ENCODE measurements at regions not wholly inside any gene's neighbourhood (a gene's known extent, or its start where the extent isn't known, plus 50 kb on each side); places are given as distances from the start of the nearest gene placed in this dataset.
"Not testable (repeated sequence)": the region's sequence is repeated elsewhere in the genome, so short reads cannot be mapped to it uniquely, and the experiment has no call there.

GRCh38 chr2:203621981-203622515 lies 84.4 kb upstream of the CD28 start:
- Mint-ChIP-seq H3K27ac (no peak overlapping the region), H3K4me3 (no peak overlapping the region), H3K36me3 (no peaks in the 10 kb centered on the region), H3K27me3 (no peaks in the 10 kb centered on the region), H3K9me3 (no peaks in the 10 kb centered on the region), H3K4me1 (ENCODE audit: unreplicated experiment) (peaks cover 9% of the 10 kb centered on the region)
- TF ChIP-seq CTCF (conservative IDR thresholded peaks at IDR 0.05): no peak
- DNase-seq (ENCODE audit: extremely low spot score, unreplicated experiment): no peak

- no peak overlapping the region for H3K27ac Mint-ChIP-seq
Measured at GRCh38 chr2:203623096-203623495, 83.3 kb upstream of the CD28 start.

GRCh38 chr2:203623661-203624060 lies 82.8 kb upstream of the CD28 start:
- Mint-ChIP-seq H3K4me1 (ENCODE audit: unreplicated experiment) (peaks cover 9% of the 10 kb centered on the region), H3K4me3 (no peak overlapping the region), H3K27ac (no peak overlapping the region), H3K36me3 (no peaks in the 10 kb centered on the region), H3K27me3 (no peaks in the 10 kb centered on the region), H3K9me3 (no peaks in the 10 kb centered on the region)
- TF ChIP-seq CTCF (conservative IDR thresholded peaks at IDR 0.05): no peak
- DNase-seq (ENCODE audit: extremely low spot score, unreplicated experiment): no peak

More at GRCh38 chr2:203623096-203623495, 83.3 kb upstream of the CD28 start:
- peaks cover 9% of the 10 kb centered on the region for H3K4me1 Mint-ChIP-seq (ENCODE audit: unreplicated experiment)
- no peaks in the 10 kb centered on the region for H3K36me3 Mint-ChIP-seq
- no peak for TF ChIP-seq CTCF (conservative IDR thresholded peaks at IDR 0.05)
- DNase-seq (ENCODE audit: extremely low spot score, unreplicated experiment): no peak
- no peaks in the 10 kb centered on the region for H3K9me3 Mint-ChIP-seq
- no peak overlapping the region for H3K4me3 Mint-ChIP-seq
- no peaks in the 10 kb centered on the region for H3K27me3 Mint-ChIP-seq

- DNase-seq (ENCODE audit: extremely low spot score, unreplicated experiment): no peak
- Mint-ChIP-seq H3K27ac (no peak overlapping the region), H3K4me3 (no peak overlapping the region), H3K4me1 (ENCODE audit: unreplicated experiment) (peaks cover 9% of the 10 kb centered on the region), H3K27me3 (no peaks in the 10 kb centered on the region), H3K36me3 (no peaks in the 10 kb centered on the region), H3K9me3 (no peaks in the 10 kb centered on the region)
- no peak for TF ChIP-seq CTCF (conservative IDR thresholded peaks at IDR 0.05)
Measured at GRCh38 chr2:203625701-203626100, 80.7 kb upstream of the CD28 start.

- not testable (repeated sequence) for DNase-seq (ENCODE audit: extremely low spot score, unreplicated experiment); H3K9me3 Mint-ChIP-seq; H3K27ac Mint-ChIP-seq; H3K36me3 Mint-ChIP-seq; H3K27me3 Mint-ChIP-seq; H3K4me3 Mint-ChIP-seq
- H3K4me1 Mint-ChIP-seq (ENCODE audit: unreplicated experiment): peaks cover 12% of the 10 kb centered on the region
Measured at GRCh38 chr2:203626247-203626646, 80.2 kb upstream of the CD28 start.

- DNase-seq (ENCODE audit: extremely low spot score, unreplicated experiment): no peak
- Mint-ChIP-seq H3K9me3 (no peaks in the 10 kb centered on the region), H3K4me3 (no peak overlapping the region), H3K27ac (no peak overlapping the region), H3K27me3 (no peaks in the 10 kb centered on the region), H3K4me1 (ENCODE audit: unreplicated experiment) (peaks cover 14% of the 10 kb centered on the region), H3K36me3 (no peaks in the 10 kb centered on the region)
- no peak for TF ChIP-seq CTCF (conservative IDR thresholded peaks at IDR 0.05)
Measured at GRCh38 chr2:203626952-203627681, 79.3 kb upstream of the CD28 start.

Data from type B pancreatic cell (in vitro differentiated cells).